ENCODE measurements at regions not wholly inside any gene's neighbourhood (a gene's known extent, or its start where the extent isn't known, plus 50 kb on each side); places are given as distances from the start of the nearest gene placed in this dataset.

DNA sequence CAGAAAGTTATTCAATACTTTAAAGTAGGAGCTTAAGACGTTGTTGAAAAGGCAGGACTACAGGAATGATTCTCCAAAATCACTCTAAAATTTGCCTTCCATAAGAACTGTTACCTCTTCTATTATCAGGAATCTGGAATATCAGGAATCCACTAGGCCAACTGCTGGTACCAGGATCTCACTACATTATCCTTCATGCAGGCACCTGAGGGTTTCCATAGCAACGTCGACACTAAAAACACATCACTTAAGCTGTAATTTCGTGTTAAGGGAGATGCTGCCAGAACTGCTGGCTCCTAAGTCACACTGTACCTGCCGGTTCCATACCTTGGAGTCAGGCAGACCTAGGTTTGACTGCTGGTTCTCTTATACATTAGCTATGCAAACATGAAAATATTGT is 139.7 kb upstream of the C1orf87 start:
- TF ChIP-seq CTCF (IDR thresholded peaks at IDR 0.05) (no peak), POLR2A (IDR thresholded peaks at IDR 0.05) (no peak)

Data from tibial nerve (tissue), 3 donors.